ENCODE measurements at regions not wholly inside any gene's neighbourhood (a gene's known extent, or its start where the extent isn't known, plus 50 kb on each side); places are given as distances from the start of the nearest gene placed in this dataset.

DNA sequence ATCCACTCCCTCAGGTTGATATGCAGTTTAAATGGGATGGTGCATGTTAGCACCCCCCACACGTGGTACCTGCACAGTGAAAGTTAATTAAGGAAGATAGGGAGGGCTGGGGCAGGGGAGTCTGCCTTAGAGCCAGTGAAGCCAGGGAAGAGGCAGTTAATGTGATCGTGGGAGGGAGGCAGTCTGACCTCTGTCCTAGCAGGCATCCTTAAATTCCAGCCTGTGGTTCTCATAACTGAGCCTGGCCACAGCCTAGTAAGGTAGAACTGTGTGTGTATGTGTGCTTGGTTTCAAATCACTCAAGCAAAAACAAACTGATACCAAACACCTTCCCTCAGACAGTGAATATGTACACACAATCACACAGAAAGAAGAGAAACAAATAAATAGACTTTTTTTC is 319.1 kb upstream of the TLE3 start:
- TF ChIP-seq POLR2A (IDR thresholded peaks at IDR 0.05; ENCODE audit: low read depth) (no peak), EP300 (IDR thresholded peaks at IDR 0.05) (no peak)
- TF ChIP-seq, protein P1, sequence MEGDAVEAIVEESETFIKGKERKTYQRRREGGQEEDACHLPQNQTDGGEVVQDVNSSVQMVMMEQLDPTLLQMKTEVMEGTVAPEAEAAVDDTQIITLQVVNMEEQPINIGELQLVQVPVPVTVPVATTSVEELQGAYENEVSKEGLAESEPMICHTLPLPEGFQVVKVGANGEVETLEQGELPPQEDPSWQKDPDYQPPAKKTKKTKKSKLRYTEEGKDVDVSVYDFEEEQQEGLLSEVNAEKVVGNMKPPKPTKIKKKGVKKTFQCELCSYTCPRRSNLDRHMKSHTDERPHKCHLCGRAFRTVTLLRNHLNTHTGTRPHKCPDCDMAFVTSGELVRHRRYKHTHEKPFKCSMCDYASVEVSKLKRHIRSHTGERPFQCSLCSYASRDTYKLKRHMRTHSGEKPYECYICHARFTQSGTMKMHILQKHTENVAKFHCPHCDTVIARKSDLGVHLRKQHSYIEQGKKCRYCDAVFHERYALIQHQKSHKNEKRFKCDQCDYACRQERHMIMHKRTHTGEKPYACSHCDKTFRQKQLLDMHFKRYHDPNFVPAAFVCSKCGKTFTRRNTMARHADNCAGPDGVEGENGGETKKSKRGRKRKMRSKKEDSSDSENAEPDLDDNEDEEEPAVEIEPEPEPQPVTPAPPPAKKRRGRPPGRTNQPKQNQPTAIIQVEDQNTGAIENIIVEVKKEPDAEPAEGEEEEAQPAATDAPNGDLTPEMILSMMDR (IDR thresholded peaks at IDR 0.05) = no peak
